Natural killer cell treated with Interleukin-12 subunit alpha and Interleukin-12 subunit beta and Interleukin-15 and Interleukin-18, amount 100 ng/mL, for 72 hours (primary cell): ENCODE measurements at regions not wholly inside any gene's neighbourhood (a gene's known extent, or its start where the extent isn't known, plus 50 kb on each side); places are given as distances from the start of the nearest gene placed in this dataset.
"Not testable (repeated sequence)": the region's sequence is repeated elsewhere in the genome, so short reads cannot be mapped to it uniquely, and the experiment has no call there.

Source experiments
- ATAC-seq, 2 donors: fragments of 150-1000 bp; cut with Tn5 transposase in 1 of 2; sonication (Bioruptor Pico), chemical (Tn5 transposase) in 1 of 2; 2 replicates each; pipeline ENCODE4 v1.10.0; 2021
- DNase-seq: peaks from one replicate; pipeline ENCODE4 v3.0.0; 2022; ENCODE audit warnings: low spot score
- H3K27ac Mint-ChIP-seq, 2 donors: 1 replicate in 1 of 2; 2 replicates in 1 of 2; pipeline ENCODE4 v1.8.0; 2022; ENCODE audit warnings: mixed read lengths in 2 of 2, mild to moderate bottlenecking in 1 of 2, moderate library complexity in 1 of 2
- H3K27me3 Mint-ChIP-seq, 2 donors: 1 replicate in 1 of 2; 2 replicates in 1 of 2; pipeline ENCODE4 v1.8.0; 2022; ENCODE audit warnings: mixed read lengths in 2 of 2
- H3K36me3 Mint-ChIP-seq: one replicate; pipeline ENCODE4 v1.8.0; 2022; ENCODE audit warnings: mixed read lengths
- H3K4me1 Mint-ChIP-seq, 2 donors: 1 replicate in 1 of 2; 2 replicates in 1 of 2; pipeline ENCODE4 v1.8.0; 2022; ENCODE audit warnings: low read depth in 2 of 2, mixed read lengths in 2 of 2, mild to moderate bottlenecking in 1 of 2
- H3K4me3 Mint-ChIP-seq: one replicate; pipeline ENCODE4 v1.8.0; 2022; ENCODE audit warnings: mixed read lengths
- H3K9me3 Mint-ChIP-seq: 2 replicates; pipeline ENCODE4 v1.8.0; 2022; ENCODE audit warnings: mixed read lengths

DNA sequence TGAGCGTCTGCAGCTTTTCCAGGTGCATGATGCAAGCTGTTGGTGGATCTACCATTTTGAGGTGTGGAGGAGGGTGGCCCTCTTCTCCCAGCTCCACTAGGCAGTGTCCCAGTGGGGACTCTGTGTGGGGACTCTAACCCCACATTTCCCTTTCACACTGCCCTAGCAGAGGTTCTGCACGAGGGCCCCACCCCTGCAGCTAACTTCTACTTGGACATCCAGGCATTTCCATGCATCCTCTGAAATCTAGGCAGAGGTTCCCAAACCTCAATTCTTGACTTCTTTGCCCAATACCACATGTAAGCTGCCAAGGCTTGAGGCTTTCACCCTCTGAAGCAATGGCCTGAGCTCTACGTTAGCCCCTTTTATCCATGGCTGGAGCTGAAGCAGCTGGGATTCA is 61.4 kb upstream of the HGFAC start:
- not testable (repeated sequence) for ATAC-seq

DNA sequence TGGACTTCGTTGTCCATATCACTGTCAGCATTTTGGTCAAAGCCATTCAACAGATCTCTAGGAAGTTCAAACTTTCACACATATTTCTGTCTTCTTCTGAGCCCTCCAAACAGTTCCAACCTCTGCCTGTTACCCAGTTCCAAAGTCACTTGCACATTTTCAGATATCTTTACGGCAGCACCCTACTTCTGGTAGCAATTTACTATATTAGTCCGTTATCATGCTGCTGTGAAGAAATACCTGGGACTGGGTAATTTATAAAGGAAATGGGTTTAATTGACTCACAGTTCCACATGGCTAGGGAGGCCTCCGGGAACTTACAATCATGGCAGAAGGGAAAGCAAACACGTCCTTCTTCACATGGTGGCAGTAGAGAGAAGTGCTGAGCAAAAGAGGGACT is 60.6 kb upstream of the HGFAC start:
- not testable (repeated sequence) for ATAC-seq, DNase-seq, H3K9me3 Mint-ChIP-seq, H3K27me3 Mint-ChIP-seq, H3K27ac Mint-ChIP-seq, H3K4me3 Mint-ChIP-seq, H3K4me1 Mint-ChIP-seq
- H3K36me3 Mint-ChIP-seq: peaks cover 13% of the 10 kb centered on the region

More for the DNA sequence above, 61.4 kb upstream of the HGFAC start:
- H3K4me3 Mint-ChIP-seq, DNase-seq, H3K4me1 Mint-ChIP-seq, H3K27me3 Mint-ChIP-seq, H3K9me3 Mint-ChIP-seq, H3K27ac Mint-ChIP-seq: not testable (repeated sequence)
- H3K36me3 Mint-ChIP-seq: peaks cover 13% of the 10 kb centered on the region

DNA sequence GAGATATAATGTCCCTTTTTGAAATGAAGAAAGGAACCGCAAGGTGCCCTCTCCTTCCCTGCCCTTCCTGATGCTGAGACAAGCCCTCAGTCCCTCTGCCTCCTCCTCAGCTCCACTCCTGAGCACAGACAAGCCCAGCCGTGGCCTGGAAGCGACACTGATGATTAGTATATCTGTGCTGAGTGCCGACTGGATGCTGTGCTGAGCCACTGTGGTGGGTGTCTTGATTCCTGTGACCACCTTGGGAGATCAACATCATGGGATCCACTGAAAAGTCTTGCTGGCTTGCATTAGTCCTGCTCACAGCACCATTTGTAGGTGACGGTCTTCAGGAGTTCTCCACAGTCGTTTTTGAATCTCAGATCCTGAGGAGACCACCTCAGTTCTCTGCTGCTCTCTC is 59.5 kb upstream of the HGFAC start:
- Mint-ChIP-seq H3K36me3 (peaks cover 13% of the 10 kb centered on the region), H3K27ac (no peak overlapping the region), H3K4me3 (no peak overlapping the region), H3K4me1 (peaks cover 7 to 10% of the 10 kb centered on the region in 2 donors), H3K27me3 (peaks cover 0 to 5% of the 10 kb centered on the region in 2 donors), H3K9me3 (peaks cover 7% of the 10 kb centered on the region)
- ATAC-seq (no peak), DNase-seq (no peak)

DNA sequence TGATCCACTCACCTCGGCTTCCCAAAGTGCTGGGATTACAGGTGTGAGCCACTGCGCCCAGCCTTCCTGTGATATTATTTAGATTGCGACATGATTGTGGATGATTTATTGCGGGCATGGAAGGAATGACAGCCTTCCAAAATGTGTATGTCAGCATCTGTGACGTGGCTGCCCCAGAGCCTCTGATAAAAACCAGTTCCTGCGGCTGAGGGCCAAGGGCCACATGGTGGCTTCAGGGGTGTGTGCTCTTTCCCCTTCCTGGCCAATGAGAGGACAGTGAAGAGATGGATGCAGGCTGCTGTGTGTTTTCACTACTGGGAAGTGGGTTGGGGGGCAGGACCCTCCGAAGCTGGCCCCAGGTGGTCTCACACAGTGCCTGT is 57.4 kb upstream of the HGFAC start:
- H3K4me3 Mint-ChIP-seq: no peak overlapping the region
- H3K4me1 Mint-ChIP-seq: peaks cover 7 to 23% of the 10 kb centered on the region in 2 donors
- peaks cover 0 to 14% of the 10 kb centered on the region in 2 donors for H3K27me3 Mint-ChIP-seq
- no peak overlapping the region for H3K27ac Mint-ChIP-seq
- H3K9me3 Mint-ChIP-seq: peaks cover 7% of the 10 kb centered on the region
- ATAC-seq (no peak), DNase-seq (no peak)
- H3K36me3 Mint-ChIP-seq: peaks cover 13% of the 10 kb centered on the region

GRCh38 chr4:3384771-3385710 is 56.7 kb upstream of the HGFAC start:
- Mint-ChIP-seq H3K4me1 (peaks cover 7 to 26% of the 10 kb centered on the region in 2 donors), H3K27me3 (peaks cover 0 to 17% of the 10 kb centered on the region in 2 donors), H3K4me3 (peak overlapping the region; percentile 48), H3K27ac (peak overlapping the region in 1 of 2 donors; percentile 85), H3K9me3 (peaks cover 4% of the 10 kb centered on the region), H3K36me3 (peaks cover 8% of the 10 kb centered on the region)
- no peak for DNase-seq
- ATAC-seq: peak; percentile 49 to 59

DNA sequence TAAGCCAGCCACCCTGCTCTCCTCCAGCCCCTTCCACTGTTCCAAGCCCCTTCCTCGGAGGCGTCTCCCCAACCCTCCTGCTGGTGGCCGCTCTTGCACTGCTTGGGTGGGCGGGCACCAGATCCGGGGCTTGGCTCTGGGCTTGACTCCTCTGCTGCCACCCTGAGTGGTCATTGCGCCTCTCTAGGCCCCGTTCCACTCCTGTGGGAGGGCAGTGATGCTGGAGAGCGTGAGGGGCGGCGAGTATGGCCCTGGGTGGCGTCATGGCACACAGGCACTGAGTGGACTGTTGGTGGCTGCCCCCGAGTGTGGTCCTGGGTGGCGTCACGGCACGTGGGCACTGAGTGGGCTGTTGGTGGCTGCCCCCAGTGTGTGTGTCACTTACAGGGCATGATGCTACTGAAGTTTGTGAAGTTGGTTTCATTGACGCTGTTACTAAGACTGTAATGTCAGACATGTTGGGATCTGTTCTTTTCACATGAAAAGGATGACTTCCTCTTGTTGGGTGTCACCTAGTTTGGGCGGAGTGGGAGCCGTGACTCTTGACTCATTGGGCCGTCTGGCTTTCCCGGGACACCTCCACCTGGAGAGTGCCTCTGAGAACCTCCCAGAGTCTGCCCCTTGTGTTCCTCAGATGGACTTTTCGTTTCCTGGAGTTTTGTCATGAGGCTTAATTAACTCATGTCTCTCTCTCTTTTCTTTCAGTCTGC is 55.9 kb upstream of the HGFAC start:
- peak overlapping the region; percentile 48 for H3K4me3 Mint-ChIP-seq
- ATAC-seq: peak in 1 of 2 donors; percentile 17

DNA sequence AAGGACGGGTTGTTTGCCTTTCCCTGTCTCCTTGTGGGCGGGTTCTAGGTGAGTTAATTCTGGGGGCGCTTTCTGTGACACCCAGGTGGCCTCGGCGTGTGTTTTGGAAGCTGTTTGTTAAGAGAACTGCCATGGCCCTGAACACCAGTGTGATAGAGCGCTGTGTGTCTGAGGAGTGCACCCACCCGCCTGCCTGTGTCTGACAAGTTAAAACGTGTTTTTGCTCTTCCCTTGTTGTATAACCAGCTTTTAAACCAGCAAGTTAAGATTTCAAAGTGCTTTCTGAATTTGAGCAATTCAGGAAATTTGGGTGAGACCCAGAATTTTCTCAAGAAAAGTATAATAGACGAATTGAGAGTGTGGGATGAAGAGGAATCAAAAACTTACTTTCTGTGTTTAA is 55.2 kb upstream of the HGFAC start:
- H3K27ac Mint-ChIP-seq: peak overlapping the region in 1 of 2 donors; percentile 85
- H3K9me3 Mint-ChIP-seq: no peaks in the 10 kb centered on the region
- no peak for DNase-seq
- no peak overlapping the region for H3K4me3 Mint-ChIP-seq
- no peak for ATAC-seq
- peaks cover 0 to 19% of the 10 kb centered on the region in 2 donors for H3K27me3 Mint-ChIP-seq
- no peaks in the 10 kb centered on the region for H3K36me3 Mint-ChIP-seq
- peaks cover 7 to 27% of the 10 kb centered on the region in 2 donors for H3K4me1 Mint-ChIP-seq

More for the DNA sequence above, 55.9 kb upstream of the HGFAC start:
- DNase-seq: no peak
- H3K4me1 Mint-ChIP-seq: peaks cover 7 to 27% of the 10 kb centered on the region in 2 donors
- peaks cover 0 to 19% of the 10 kb centered on the region in 2 donors for H3K27me3 Mint-ChIP-seq
- peak overlapping the region in 1 of 2 donors; percentile 85 for H3K27ac Mint-ChIP-seq
- peaks cover 6% of the 10 kb centered on the region for H3K36me3 Mint-ChIP-seq
- peaks cover 3% of the 10 kb centered on the region for H3K9me3 Mint-ChIP-seq

DNA sequence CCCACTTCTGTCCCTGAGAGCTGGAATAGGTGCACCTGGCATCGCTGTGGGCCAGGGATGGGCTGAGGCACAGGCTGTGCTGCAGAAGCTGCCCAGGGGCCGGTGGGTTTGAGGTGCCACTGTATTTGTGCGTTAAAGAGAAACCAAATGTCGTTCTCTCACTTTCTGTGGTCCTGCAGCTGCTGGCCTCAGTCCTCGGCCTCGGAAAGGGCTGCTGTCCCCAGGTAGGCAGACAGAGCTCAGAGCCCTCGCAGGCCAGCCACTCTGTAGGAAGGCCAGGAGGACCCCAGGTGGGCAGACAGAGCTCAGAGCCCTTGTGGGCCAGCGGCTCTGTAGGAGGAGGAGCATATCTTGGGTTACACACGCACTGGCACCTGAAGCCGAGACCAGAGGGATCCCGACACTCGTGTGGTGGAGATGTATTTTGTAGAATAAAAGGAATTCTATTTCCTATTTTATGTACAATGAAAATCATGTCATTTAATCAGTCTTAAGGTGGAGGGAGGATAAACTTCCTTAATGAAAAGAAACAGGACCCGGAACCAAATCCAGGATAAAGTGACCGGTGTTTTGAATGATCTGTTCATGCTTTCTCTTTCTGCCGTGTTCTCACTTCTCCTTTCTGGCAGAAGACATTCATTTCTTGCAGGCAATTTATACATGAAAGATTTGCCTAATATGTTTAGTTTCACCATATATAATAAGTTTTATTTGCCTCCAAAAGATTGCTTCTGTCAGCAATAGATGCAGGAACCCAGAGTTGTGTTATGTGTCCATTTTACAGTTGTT is 54.4 kb upstream of the HGFAC start:
- H3K27me3 Mint-ChIP-seq: peaks cover 0 to 19% of the 10 kb centered on the region in 2 donors
- H3K9me3 Mint-ChIP-seq: no peaks in the 10 kb centered on the region
- no peaks in the 10 kb centered on the region for H3K36me3 Mint-ChIP-seq
- no peak overlapping the region for H3K4me3 Mint-ChIP-seq
- DNase-seq (no peak), ATAC-seq (no peak)
- no peak overlapping the region for H3K27ac Mint-ChIP-seq
- peaks cover 7 to 27% of the 10 kb centered on the region in 2 donors for H3K4me1 Mint-ChIP-seq

- no peak for DNase-seq
- Mint-ChIP-seq H3K4me1 (peaks cover 7 to 27% of the 10 kb centered on the region in 2 donors), H3K4me3 (peak overlapping the region; percentile 17), H3K27ac (no peak overlapping the region), H3K9me3 (no peaks in the 10 kb centered on the region), H3K36me3 (no peaks in the 10 kb centered on the region), H3K27me3 (peaks cover 0 to 19% of the 10 kb centered on the region in 2 donors)
- ATAC-seq: no peak
Measured at GRCh38 chr4:3387943-3388361, 53.8 kb upstream of the HGFAC start.

- H3K4me3 Mint-ChIP-seq: peak overlapping the region; percentile 38
- H3K27ac Mint-ChIP-seq: no peak overlapping the region
- peaks cover 7 to 27% of the 10 kb centered on the region in 2 donors for H3K4me1 Mint-ChIP-seq
- no peaks in the 10 kb centered on the region for H3K9me3 Mint-ChIP-seq
- no peak for DNase-seq
- peaks cover 0 to 19% of the 10 kb centered on the region in 2 donors for H3K27me3 Mint-ChIP-seq
- no peaks in the 10 kb centered on the region for H3K36me3 Mint-ChIP-seq
- no peak for ATAC-seq
Measured at GRCh38 chr4:3388471-3389232, 53.1 kb upstream of the HGFAC start.

- DNase-seq (no peak), ATAC-seq (no peak)
- H3K9me3 Mint-ChIP-seq: no peaks in the 10 kb centered on the region
- H3K27me3 Mint-ChIP-seq: peaks cover 0 to 19% of the 10 kb centered on the region in 2 donors
- H3K27ac Mint-ChIP-seq: no peak overlapping the region
- peaks cover 7 to 27% of the 10 kb centered on the region in 2 donors for H3K4me1 Mint-ChIP-seq
- no peaks in the 10 kb centered on the region for H3K36me3 Mint-ChIP-seq
- H3K4me3 Mint-ChIP-seq: peak overlapping the region; percentile 38
Measured at GRCh38 chr4:3389233-3390215, 52.2 kb upstream of the HGFAC start.

- DNase-seq (no peak), ATAC-seq (no peak)
- Mint-ChIP-seq H3K36me3 (no peaks in the 10 kb centered on the region), H3K4me1 (peaks cover 5 to 26% of the 10 kb centered on the region in 2 donors), H3K4me3 (no peak overlapping the region), H3K9me3 (no peaks in the 10 kb centered on the region), H3K27ac (no peak overlapping the region), H3K27me3 (peaks cover 0 to 18% of the 10 kb centered on the region in 2 donors)
Measured at GRCh38 chr4:3390288-3390811, 51.4 kb upstream of the HGFAC start.
